HG03159 (cell line): ENCODE measurements at regions not wholly inside any gene's neighbourhood (a gene's known extent, or its start where the extent isn't known, plus 50 kb on each side); places are given as distances from the start of the nearest gene placed in this dataset.
A peak's percentile ranks its signal among the peaks of the same experiment; 100 is the strongest.

Experiments used
- ATAC-seq: cut with Tn5 transposase; IDR thresholded peaks from one replicate; pipeline ENCODE4 v1.9.1; 2021; ENCODE audit warnings: mild to moderate bottlenecking, moderate library complexity; ENCODE audit not compliant: unreplicated experiment

DNA sequence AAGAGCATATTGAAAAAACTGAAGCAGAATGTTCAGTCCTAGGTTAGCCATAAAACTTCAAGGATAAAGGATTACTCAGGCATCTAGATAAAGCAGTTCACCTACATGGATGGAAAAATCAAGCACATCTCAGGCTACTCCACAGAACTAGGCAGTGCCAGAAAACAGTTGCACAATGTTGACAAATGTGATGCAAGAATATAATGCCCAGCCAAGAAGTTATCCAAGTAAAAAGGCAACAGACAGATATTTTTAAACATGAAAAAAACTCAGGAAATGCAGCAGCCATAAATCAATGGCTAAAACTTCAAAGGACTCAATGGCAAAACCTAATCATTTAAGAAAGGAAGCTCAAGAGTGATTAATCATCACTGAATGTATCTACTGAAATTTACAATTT is 456.0 kb upstream of the FAM241A start:
- ATAC-seq = no peak

DNA sequence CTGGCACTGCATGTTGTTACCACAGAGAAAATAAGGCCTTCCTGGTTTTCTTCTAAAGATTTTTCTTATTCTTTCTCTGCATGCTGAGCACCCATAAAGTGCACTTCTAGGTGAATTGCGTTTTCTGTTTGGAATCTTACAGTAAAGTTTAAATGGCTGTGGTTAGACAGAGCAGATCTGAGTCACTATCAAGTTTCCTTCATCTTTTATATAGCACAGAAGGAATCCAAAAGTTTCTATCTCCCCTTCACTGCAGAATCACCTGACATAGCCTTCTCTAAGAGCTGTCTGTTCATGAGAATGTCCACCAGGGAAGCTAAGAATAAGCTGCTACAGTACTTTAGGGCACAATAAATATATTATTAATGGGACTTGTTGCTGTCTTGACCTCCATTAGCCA is 455.5 kb upstream of the FAM241A start:
- no peak for ATAC-seq

DNA sequence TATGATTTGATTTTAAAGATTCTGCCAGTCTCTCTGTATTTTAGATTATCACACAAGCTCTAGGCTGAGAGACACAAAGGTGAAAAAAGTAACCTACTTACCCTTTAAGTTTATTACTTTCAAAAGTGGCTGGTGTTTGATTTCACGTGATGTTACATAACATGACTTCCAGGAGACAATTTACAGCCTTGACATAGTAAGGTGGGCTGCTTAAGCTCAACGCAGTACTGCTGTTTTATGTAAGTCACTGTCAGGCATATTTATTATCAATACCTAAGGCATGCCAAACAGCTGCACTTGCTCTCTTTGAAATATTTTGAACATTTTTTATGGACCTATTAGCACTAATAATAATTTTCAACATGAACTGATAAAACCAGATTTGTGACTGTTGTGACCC is 451.5 kb upstream of the FAM241A start:
- no peak for ATAC-seq

DNA sequence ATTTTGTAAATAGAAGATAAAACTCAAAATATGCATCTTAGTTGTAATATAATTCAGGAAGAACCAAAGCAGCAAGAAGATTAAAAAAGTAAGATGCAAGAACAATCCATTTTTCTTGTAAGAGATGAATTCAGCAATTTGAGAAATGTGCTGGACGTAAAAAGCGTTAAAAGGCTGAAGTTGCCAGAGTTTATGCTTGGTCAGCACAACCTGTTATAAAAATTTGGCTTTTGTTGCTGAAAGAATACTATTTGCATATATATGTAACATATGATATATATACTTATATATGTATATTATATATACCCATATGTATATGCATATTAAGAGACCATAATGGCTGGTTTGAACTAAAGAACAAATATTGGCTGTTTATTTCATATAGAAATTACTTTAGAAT is 449.6 kb upstream of the FAM241A start:
- no peak for ATAC-seq

DNA sequence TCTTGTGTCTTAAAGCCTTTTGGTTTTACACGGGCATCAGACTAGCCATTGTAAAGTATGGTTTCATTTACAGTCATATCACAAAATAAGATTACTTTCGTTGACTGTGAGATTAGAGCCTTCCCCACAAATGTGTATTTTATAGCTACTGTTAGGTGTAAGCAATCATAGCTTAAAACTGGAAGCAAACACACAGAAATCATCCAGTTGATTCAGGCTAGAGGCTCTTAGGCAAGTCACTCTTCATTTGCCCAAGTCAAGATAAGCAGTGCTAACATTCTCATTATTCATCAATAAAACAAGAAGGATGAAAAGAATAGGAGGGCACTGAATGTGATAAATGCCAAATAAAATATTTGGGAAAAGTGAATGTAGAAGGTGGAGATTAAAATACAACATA is 448.7 kb upstream of the FAM241A start:
- ATAC-seq = no peak

DNA sequence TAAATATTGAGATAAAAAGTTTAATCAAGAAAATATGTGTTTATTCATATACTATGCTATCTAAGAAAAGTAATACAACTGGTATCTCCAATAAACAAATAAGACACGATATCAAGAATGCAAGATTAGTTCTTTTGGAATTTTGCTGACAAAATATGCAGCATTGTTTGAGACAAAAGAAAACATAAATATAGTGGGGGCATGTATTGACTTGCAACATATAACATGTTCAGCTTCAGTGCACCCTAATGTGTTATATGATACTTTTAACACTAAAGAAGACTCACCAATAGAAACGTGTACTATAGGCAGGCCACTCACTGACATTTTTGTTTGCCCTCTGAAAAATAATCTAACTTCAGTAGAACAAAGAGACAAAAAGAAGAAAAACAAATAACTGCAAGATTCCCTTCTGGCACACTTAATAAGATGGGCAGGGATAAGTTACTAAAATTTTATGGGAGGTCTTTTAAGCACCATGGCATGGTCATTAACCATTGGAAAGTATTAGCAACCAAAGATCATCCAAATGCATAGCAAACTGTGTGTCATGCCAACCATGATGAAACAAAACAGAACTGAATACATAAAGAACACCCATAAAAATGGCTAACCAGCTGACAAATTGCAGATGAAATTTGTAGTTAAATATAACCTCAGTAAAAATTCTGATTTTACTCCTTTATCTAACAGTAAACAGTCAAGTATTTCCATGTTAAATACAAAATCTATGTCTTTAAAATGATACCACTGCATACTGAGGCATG is 447.9 kb upstream of the FAM241A start:
- no peak for ATAC-seq

DNA sequence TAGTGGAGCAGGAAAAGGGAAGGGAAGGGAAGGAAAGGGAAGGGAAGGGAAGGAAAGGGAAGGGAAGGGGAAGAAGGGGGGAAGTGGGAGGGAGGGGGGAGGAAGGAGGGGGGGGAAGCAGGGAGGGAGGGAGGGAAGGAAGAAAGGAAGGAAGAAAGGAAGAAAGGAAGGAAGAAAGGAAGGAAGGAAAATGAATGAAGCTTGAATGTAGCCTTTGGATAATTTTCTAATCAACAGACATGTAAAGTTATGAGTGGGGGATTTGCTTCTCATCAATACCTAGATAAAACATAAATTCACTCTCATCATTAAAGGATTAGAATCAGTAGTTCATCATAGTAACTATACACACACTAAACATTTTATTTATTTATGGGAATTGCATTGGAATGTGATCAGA is 446.9 kb upstream of the FAM241A start:
- ATAC-seq = no peak

DNA sequence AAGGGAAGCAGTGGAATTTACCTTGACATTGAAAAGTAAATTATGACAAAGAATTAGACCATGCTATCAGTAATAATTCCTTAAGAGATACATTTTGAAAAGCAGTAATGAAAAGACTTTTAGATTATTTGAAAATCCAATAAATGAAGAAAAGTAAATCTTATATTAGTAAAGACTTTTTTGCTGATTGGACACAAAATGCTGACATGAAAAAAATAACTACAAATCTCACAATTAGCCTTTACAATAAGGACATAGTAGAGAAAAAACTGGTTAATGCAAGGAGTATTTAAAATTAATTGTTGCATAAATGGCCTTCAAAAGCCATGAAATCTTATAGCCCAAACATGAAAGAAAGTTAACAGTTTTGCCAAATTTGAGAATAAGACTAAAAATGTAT is 446.1 kb upstream of the FAM241A start:
- ATAC-seq = no peak

DNA sequence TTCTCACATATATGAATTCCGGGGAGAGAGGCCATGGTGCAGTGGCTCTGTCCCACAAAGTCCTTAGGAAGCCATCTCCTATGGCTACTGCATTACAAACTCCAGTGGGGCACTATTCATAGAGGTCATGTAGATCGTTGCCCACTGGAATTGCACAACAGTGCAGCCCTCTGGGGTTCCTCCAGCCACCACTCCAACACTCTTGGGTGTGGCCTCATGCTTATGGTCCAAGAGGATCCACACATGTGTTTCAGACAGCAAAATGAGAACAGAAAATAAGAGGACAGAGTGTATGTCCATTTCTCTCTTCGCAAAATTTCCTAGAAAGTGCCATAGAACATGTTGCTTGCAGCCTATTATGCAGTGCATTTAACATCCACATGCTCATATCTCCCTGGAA is 444.2 kb upstream of the FAM241A start:
- ATAC-seq = no peak

DNA sequence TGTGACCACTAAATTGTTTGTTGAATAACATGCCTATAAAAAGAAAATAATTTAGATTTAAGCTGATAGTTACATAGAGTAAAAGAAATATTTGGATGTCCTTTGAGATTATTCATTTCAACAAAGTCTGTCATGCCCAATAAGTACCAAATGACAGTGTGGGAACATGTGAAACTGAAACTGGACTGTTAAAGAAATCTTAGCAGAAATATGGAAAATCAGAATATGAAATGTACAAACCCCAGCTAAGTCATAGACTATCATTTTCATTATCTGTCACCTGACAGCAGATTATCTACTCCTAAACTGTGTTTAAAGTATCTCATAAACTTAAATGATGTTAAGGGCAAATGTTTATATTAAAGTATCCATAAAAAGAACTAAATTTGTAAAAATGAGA is 437.8 kb upstream of the FAM241A start:
- ATAC-seq = peak; percentile 56

DNA sequence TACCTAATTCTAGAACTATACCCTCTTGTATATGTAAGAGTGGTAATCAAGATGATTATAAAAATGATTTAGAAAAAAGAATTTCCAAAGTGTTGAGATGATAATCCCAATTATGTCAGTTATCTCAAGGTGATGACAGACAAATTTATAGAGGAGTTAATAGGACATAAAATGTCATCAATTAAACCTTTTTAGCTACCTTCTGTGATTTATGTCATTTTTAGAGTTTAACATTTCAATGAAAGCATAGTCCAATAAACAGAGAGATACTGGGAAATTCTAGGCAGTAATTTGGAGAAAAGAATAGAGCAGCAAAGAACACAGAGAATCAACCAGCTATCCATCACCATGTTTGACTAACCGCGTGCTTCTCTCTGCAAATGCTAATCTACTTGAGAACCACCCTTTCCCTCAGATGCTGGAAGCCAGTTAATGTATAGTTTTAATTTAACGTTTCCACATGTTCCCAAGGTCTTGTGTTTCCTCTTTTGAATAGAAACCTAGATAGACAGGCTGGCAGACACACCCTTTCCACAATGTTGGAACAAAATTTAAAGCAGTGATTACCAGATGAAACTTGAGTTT is 433.1 kb upstream of the FAM241A start:
- no peak for ATAC-seq

DNA sequence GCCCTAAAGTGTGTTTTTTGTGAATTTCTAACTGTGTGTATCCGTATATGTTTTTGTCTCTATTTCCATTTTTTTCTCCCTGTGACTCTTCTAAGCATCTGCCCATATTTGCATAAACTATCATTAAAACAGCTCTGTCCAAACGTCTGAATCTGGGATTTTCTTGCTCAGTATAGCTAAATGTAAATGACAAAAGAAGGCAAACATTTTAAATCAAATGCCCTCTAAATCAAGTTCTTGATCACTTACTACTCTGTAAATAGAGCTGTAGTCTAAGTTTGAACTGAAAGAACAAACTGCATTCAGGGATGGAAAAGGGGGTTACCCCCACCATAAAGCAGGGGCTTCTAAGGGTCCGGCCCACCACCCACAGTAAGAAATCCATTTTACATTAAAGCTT is 432.0 kb upstream of the FAM241A start:
- ATAC-seq = no peak

DNA sequence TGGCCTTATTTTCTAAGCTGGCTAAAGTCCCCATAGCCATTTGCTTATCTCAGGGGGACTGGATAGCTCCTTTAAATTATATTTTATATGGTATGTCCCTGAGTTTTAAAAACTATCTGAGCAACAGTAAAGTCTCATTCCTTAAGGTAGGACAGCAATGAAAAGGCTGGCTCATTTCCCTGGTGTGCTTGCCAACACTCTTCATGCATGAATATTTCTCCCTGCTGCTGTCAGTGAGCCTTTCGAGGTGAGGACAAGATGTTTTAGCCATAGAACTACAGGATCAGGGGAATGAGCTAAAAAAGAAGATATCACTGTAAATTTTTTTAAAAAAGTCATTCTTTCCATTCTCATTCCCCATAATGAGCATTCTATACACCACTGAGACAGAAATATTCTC is 427.3 kb upstream of the FAM241A start:
- ATAC-seq = no peak

DNA sequence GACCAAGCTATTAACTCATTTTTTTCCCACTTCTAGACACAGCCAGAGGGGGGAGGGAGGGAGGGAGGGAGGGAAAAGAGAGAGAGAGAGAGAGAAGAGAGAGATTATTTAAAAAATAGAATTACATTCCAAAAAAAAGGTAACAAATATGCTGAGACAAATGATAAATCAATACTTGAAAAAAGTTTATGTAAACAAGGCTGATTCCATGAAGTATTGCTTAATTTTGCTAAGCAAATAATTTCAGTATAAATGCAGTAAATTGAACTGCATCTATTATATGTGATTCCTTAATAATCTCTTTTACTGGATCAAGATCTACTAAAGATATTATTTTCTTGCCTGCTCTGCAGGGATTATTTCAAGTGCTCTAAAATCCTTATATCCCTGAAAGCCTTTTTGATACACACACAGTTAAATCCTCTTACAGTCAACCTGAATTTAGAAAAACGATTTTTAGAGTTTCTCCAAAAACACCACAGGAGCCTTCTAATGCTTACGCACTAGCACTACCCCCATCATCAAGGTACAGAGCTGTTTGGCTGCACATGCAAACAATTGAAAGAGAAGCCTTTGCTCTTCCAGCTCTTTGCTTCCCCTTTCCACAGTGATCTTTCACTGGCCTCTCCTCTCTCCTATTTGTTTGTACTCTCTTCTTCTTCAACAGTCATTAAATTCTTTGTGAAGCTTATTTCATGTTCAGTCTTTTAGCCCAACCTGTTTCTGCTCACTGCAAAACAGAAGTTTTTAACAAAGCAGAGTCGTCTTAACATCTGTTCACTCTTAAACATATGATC is 426.3 kb upstream of the FAM241A start:
- ATAC-seq = no peak

DNA sequence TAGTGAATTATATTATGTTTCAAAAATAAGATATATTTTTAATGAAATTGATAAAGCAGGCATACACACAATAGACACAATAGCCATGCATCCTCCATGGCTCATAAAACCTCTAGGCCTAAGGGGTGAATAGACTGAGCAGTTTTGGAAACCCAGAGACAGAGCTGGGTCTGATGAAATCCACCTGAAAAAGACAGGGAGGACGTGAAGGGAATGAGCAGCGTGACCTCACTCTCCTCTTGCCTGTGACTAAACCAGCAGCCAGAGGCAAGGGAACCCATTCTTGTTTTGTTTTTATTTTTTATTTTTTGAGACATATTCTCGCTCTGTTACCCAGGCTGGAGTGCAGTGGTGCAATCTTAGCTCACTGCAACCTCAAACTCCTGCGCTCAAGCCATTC is 424.4 kb upstream of the FAM241A start:
- no peak for ATAC-seq

DNA sequence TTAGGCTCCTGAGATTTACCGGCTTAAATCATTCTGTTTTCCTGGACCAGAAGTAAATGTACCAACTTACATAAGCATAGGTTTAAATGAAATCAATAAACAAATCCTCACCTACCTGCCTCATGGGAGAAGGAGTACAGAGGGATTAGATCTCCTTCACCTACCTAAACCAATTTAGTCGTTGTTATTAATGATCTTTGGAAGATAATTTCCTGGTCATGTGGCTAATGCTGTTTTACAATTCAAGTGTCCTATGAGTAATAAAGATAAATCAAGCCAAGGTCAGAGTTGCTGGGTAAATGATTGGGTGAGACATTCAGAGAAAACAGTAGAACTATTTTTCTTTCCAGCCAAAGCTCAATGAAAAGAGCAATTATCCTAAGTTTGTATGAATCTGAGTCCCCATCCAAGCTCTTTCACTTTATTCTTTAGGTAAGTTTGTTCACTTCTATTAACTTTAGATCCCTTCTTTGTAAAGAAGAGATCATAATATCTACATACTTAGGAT is 423.0 kb upstream of the FAM241A start:
- ATAC-seq = no peak

DNA sequence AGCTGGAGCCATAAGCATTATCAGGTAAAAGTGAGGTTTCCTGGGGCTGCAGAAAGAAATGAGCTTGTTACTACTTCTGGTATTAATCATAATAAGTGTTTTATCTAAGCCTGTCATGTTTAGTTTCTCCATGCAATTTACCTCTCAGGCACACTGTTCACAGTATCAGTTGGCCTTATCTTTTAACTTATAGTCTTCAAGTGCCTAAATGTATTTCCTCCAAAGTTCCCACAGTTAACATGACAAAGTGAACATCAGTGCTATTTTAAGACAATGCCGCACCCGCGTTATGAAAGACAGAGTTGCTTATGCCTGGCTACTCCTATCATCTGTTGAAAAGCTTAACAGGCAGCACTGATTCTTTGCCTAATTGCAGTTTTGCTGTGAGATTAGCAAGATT is 408.7 kb upstream of the FAM241A start:
- no peak for ATAC-seq

DNA sequence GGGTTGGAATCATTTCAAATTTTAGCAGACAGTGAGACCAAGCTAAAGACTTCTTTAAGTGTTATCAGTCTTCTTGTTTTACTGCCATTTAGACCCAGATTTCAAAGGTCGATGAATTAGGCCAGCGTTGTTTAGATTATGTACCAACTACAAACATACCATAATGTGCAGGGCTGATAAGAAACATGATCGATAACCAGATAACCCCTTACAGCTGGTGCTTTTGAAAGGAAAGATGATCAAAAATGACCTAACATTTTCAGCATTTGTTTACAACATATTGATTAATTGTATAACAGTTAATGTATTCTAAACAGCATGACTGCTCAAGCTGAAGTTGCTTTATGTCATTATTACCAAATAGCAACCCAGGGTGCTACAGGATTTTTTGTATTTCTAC is 400.4 kb upstream of the FAM241A start:
- ATAC-seq = no peak

DNA sequence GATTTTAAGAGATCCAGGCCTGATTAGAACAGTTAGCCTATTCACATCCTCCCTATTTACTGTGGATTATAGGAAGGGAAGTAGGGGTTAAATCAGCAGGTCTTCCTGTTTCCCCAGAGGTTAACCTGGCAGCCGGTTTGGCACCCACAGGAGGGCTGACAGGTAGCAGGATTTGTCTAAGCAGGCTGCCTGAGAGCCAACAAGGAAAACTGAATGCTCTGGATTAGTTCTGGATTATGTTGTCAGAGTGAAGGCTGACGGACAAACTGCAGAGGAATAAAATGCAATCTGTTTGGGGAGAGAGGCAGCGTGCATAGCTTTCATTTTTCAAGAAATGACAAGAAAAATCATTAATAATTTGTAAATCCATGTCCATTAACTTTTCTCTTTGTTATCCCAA is 397.1 kb upstream of the FAM241A start:
- no peak for ATAC-seq

DNA sequence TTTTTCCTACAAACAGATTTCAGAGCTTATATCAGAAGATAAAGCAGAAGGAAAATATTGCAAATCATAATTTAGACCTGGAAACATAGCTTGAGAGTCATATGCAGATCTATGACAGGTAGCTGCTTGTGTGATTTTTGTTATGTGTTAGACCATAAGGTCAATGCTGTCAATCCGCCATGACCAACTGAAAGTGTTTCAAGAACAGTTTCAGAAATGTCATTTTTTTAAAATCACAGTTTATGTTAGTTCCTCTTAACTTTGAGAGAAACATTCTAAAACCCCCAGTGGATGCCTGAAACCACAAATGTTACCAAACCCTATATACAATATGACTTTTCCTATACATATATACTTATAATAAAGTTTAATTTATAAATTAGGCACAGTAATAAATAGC is 391.3 kb upstream of the FAM241A start:
- peak; percentile 44 for ATAC-seq

DNA sequence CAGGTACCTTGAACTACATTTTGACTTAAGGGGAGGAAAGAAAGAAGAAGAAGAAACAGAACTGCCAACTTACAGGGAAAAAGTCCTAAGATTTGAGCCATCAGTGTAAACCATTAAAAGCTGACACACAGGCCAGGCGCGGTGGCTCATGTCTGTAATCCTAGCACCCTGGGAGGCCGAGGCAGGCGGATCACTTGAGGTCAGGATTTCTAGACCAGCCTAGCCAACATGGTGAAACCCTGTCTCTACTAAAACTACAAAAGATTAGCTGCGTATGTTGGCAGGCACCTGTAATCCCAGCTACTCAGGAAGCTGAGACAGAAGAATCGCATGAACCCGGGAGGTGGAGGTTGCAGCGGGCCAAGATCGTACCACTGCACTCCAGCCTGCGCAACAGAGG is 389.7 kb upstream of the FAM241A start:
- no peak for ATAC-seq

DNA sequence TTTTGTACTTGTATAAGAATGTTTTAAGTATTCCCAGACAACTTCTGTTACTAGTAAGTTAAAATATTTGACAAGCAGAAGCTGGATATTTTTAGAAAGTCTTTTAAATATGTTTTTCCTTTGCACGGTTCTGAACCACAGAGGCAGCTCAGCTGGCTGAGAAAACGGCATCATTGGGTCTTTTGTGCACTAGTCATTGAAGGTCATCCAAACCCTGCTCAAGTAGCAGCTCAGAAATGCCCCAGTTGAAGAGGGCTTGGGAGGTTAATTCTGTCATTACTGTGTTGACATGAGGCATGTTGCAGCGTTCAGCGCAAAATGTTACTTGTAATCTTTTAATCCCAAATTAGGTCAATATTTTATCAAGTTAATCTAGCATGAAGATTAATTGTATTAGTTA is 383.7 kb upstream of the FAM241A start:
- no peak for ATAC-seq
